Left lung (tissue), 4 donors: ENCODE measurements at regions not wholly inside any gene's neighbourhood (a gene's known extent, or its start where the extent isn't known, plus 50 kb on each side); places are given as distances from the start of the nearest gene placed in this dataset.
A peak's percentile ranks its signal among the peaks of the same experiment; 100 is the strongest.

ENCODE experiments used
- ATAC-seq: fragments of 200-7000 bp; cut with Tn5 transposase; one replicate; pipeline ENCODE4 v1.9.1; 2020; ENCODE audit warnings: moderate library complexity
- DNase-seq, 4 donors: peaks; one replicate each; pipeline ENCODE4 v3.0.0-alpha.2; 2013 to 2020
- H3K27ac ChIP-seq, 2 donors: fragments of 200-600 bp; sonication (generic) in 1 of 2; one replicate each; pipeline versions ENCODE4 v1.5.0 to v1.8.0; 2020 to 2021
- H3K27me3 ChIP-seq, 2 donors: fragments of 200-600 bp; sonication (generic) in 1 of 2; one replicate each; pipeline versions ENCODE4 v1.5.0 to v1.8.0; 2020 to 2021
- H3K36me3 ChIP-seq, 2 donors: fragments of 200-600 bp; sonication (generic) in 1 of 2; one replicate each; pipeline versions ENCODE4 v1.5.0 to v1.8.0; 2020 to 2021
- H3K4me1 ChIP-seq, 2 donors: fragments of 200-600 bp; one replicate each; pipeline ENCODE4 v1.8.0; 2021
- H3K4me3 ChIP-seq, 2 donors: fragments of 200-600 bp; sonication (generic) in 1 of 2; one replicate each; pipeline versions ENCODE4 v1.5.0 to v1.8.0; 2020 to 2021; ENCODE audit warnings: mild to moderate bottlenecking in 1 of 2
- H3K9me3 ChIP-seq, 2 donors: fragments of 200-600 bp; sonication (generic) in 1 of 2; one replicate each; pipeline versions ENCODE4 v1.5.0 to v1.8.0; 2020 to 2021
- CTCF ChIP-seq, 2 donors: fragments of 200-600 bp; sonication (generic) in 1 of 2; IDR thresholded peaks; one replicate each; pipeline versions ENCODE4 v1.5.0 to v1.8.0; 2021; ENCODE audit warnings: antibody characterized with exemption in 2 of 2
- intact Hi-C, 2 donors: fragments of 100-400 bp; cut with DNase I; formaldehyde crosslinking; loops; one replicate each; pipeline versions ENCODE4 v1.11.2 to v1.14.2; 2022
- donor health status: DM: no; HTN: yes; CAD: no.
- donor health status: DM: no; HTN: no; CAD: no.

DNA sequence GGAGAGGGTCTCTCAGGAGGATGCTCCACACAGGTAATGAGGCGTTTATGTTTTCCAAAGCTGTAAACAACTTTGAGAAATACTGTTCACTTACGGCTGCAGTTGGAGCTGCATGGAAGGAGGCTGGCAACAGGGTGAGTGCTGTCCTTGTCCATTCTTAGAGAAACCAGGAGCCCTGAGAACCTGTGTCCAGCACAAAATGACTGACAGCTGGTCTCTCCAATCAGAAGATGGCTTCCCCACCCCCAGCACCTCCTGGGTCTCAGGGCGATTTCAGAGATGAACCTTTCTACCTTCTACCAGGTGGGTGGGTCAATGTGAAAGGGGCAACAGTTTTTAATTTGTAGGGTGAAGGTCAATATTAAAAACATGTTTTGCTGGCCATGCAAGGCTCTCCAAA is 353.6 kb downstream of the NPHP4 start:
- intact Hi-C loops, result no loop called here
- no peaks in the 10 kb centered on the region for H3K9me3 ChIP-seq
- no peak for TF ChIP-seq CTCF (IDR thresholded peaks at IDR 0.05)
- H3K27ac ChIP-seq, result no peak overlapping the region
- DNase-seq, result no peak
- no peak for ATAC-seq
- H3K4me3 ChIP-seq, result no peak overlapping the region
- H3K4me1 ChIP-seq, result no peaks in the 10 kb centered on the region
- peaks cover 0 to 47% of the 10 kb centered on the region in 2 donors for H3K27me3 ChIP-seq
- H3K36me3 ChIP-seq, result no peaks in the 10 kb centered on the region

- ATAC-seq (no peak), DNase-seq (no peak)
- no peak for TF ChIP-seq CTCF (IDR thresholded peaks at IDR 0.05)
- Histone ChIP-seq H3K4me3 (no peak overlapping the region), H3K27ac (no peak overlapping the region), H3K9me3 (no peaks in the 10 kb centered on the region), H3K36me3 (no peaks in the 10 kb centered on the region), H3K4me1 (no peaks in the 10 kb centered on the region), H3K27me3 (peaks cover 0 to 47% of the 10 kb centered on the region in 2 donors)
- intact Hi-C loops, result no loop called here
These were observed 355.1 kb downstream of the NPHP4 start for GRCh38 chr1:5637171-5637570.

DNA sequence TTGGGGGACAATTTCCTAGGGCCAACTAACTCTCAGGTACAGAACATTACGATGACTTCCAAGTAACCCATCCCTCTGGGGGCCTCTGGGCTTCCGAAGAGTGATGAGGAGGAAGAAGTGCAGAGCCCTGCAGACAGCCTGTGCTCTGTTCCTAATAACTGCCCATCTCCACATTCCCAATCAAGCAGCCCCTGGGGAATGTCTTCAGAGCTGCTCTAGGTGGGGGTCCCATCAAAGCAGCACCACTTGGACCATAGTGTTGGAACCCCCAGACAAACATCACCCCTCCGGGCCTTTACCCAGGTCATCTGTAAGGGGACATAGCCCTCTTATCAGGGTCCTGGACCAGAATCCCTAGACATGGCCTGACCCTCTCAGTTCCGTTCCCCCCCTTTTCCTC is 357.3 kb downstream of the NPHP4 start:
- intact Hi-C loops, result no loop called here
- no peak overlapping the region for H3K27ac ChIP-seq
- no peak overlapping the region for H3K4me3 ChIP-seq
- no peaks in the 10 kb centered on the region for H3K4me1 ChIP-seq
- no peaks in the 10 kb centered on the region for H3K9me3 ChIP-seq
- no peak for TF ChIP-seq CTCF (IDR thresholded peaks at IDR 0.05)
- no peaks in the 10 kb centered on the region for H3K36me3 ChIP-seq
- DNase-seq (no peak), ATAC-seq (no peak)
- H3K27me3 ChIP-seq, result peaks cover 0 to 46% of the 10 kb centered on the region in 2 donors

- H3K9me3 ChIP-seq, result no peaks in the 10 kb centered on the region
- no peak for TF ChIP-seq CTCF (IDR thresholded peaks at IDR 0.05)
- DNase-seq (no peak), ATAC-seq (no peak)
- H3K36me3 ChIP-seq, result no peaks in the 10 kb centered on the region
- intact Hi-C loops, result no loop called here
- H3K4me3 ChIP-seq, result no peak overlapping the region
- no peaks in the 10 kb centered on the region for H3K4me1 ChIP-seq
- H3K27me3 ChIP-seq, result peaks cover 0 to 28% of the 10 kb centered on the region in 2 donors
- no peak overlapping the region for H3K27ac ChIP-seq
These were observed 359.4 kb downstream of the NPHP4 start for GRCh38 chr1:5632814-5633213.

- no peaks in the 10 kb centered on the region for H3K36me3 ChIP-seq
- no peak for TF ChIP-seq CTCF (IDR thresholded peaks at IDR 0.05)
These were observed 360.0 kb downstream of the NPHP4 start for GRCh38 chr1:5632224-5632623.

More at GRCh38 chr1:5632224-5632623, 360.0 kb downstream of the NPHP4 start:
- Histone ChIP-seq H3K4me3 (no peak overlapping the region), H3K4me1 (no peaks in the 10 kb centered on the region), H3K9me3 (no peaks in the 10 kb centered on the region), H3K27me3 (peaks cover 0 to 22% of the 10 kb centered on the region in 2 donors), H3K27ac (no peak overlapping the region)
- DNase-seq (peak in 1 of 4 donors; percentile 20), ATAC-seq (no peak)
- intact Hi-C loops, result no loop called here
